ENCODE measurements at regions not wholly inside any gene's neighbourhood (a gene's known extent, or its start where the extent isn't known, plus 50 kb on each side); places are given as distances from the start of the nearest gene placed in this dataset.

- H3K9me3 ChIP-seq = no peaks in the 10 kb centered on the region
- intact Hi-C loops (cut with DNase I) = no loop called here
- ATAC-seq = no peak
- H3K4me1 ChIP-seq = no peaks in the 10 kb centered on the region
- no peak overlapping the region for H3K27ac ChIP-seq
- H3K4me3 ChIP-seq = no peak overlapping the region
- TF ChIP-seq CTCF (IDR thresholded peaks at IDR 0.05) = no peak
- H3K36me3 ChIP-seq = no peaks in the 10 kb centered on the region
- DNase-seq = no peak
- H3K27me3 ChIP-seq = no peaks in the 10 kb centered on the region
These were observed 73.9 kb downstream of the WNT5A start for GRCh38 chr3:55413236-55413635.

GRCh38 chr3:55412545-55412944, 74.6 kb downstream of the WNT5A start:
- no peak for ATAC-seq
- Histone ChIP-seq H3K27ac (no peak overlapping the region), H3K4me3 (no peak overlapping the region), H3K36me3 (no peaks in the 10 kb centered on the region), H3K27me3 (no peaks in the 10 kb centered on the region), H3K9me3 (no peaks in the 10 kb centered on the region), H3K4me1 (no peaks in the 10 kb centered on the region)
- no peak for DNase-seq
- TF ChIP-seq CTCF (IDR thresholded peaks at IDR 0.05) = no peak
- intact Hi-C loops (cut with DNase I) = no loop called here

- Histone ChIP-seq H3K9me3 (no peaks in the 10 kb centered on the region), H3K27me3 (no peaks in the 10 kb centered on the region), H3K4me3 (no peak overlapping the region), H3K27ac (no peak overlapping the region), H3K36me3 (no peaks in the 10 kb centered on the region), H3K4me1 (no peaks in the 10 kb centered on the region)
- intact Hi-C loops (cut with DNase I) = no loop called here
- DNase-seq = no peak
- no peak for TF ChIP-seq CTCF (IDR thresholded peaks at IDR 0.05)
- no peak for ATAC-seq
These were observed 77.3 kb downstream of the WNT5A start for GRCh38 chr3:55409806-55410205.

GRCh38 chr3:55408193-55408826, 78.8 kb downstream of the WNT5A start:
- TF ChIP-seq CTCF (IDR thresholded peaks at IDR 0.05) = no peak
- Histone ChIP-seq H3K4me3 (no peak overlapping the region), H3K27ac (no peak overlapping the region), H3K27me3 (no peaks in the 10 kb centered on the region), H3K36me3 (no peaks in the 10 kb centered on the region), H3K9me3 (no peaks in the 10 kb centered on the region), H3K4me1 (no peaks in the 10 kb centered on the region)
- DNase-seq = no peak
- no peak for ATAC-seq
- intact Hi-C loops (cut with DNase I) = no loop called here

- Histone ChIP-seq H3K36me3 (no peaks in the 10 kb centered on the region), H3K27me3 (no peaks in the 10 kb centered on the region), H3K9me3 (no peaks in the 10 kb centered on the region), H3K4me3 (no peak overlapping the region), H3K4me1 (no peaks in the 10 kb centered on the region), H3K27ac (no peak overlapping the region)
- ATAC-seq (no peak), DNase-seq (no peak)
- TF ChIP-seq CTCF (IDR thresholded peaks at IDR 0.05) = no peak
- intact Hi-C loops (cut with DNase I) = no loop called here
These were observed 79.7 kb downstream of the WNT5A start for GRCh38 chr3:55407426-55407820.

Data from upper lobe of right lung (tissue), 1 donor.